ENCODE measurements at regions not wholly inside any gene's neighbourhood (a gene's known extent, or its start where the extent isn't known, plus 50 kb on each side); places are given as distances from the start of the nearest gene placed in this dataset.

DNA sequence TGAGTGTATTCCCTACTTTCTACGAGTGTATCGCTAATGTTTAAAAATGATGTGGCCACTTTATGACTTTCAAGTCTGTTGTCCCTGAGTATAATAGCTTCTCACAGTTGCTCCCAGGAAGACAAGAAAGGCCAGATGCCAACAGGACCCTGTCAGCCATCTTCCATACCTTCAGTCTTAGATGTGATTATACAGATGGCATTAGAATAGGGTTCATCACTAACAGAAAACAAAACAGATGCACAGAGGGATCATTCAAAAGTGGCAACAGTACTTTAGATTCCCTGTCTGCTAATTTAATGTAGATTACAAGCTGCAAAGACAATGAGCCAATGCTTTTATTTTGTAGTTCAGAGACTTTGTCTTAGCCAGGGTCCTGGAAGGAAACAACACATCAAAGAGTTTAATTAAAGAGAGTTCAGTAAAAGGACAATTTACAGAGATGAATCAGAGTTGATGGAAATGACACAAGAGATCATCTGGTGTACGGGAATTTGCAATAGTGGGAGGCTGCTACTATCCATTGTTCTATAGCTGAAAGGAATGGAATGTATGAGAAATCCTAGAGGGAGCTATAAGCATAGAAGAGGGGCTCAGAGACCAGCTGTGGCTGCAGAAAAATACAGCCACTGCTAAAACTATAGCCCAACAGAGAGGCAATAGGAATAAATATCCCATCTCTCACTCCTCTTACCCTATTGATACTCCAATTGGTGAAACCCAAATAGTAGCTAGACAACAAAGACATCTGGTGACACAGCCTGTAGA, 393.7 kb upstream of the SMC2 start:
- Mint-ChIP-seq H3K27ac (ENCODE audit: unreplicated experiment) (no peak overlapping the region), H3K27me3 (ENCODE audit: low read depth) (peaks cover 3% of the 10 kb centered on the region), H3K4me3 (ENCODE audit: unreplicated experiment) (no peak overlapping the region), H3K9me3 (ENCODE audit: low read depth) (no peaks in the 10 kb centered on the region), H3K36me3 (ENCODE audit: low read depth) (no peaks in the 10 kb centered on the region), H3K4me1 (ENCODE audit: low read depth) (no peaks in the 10 kb centered on the region)
- TF ChIP-seq, protein P1, sequence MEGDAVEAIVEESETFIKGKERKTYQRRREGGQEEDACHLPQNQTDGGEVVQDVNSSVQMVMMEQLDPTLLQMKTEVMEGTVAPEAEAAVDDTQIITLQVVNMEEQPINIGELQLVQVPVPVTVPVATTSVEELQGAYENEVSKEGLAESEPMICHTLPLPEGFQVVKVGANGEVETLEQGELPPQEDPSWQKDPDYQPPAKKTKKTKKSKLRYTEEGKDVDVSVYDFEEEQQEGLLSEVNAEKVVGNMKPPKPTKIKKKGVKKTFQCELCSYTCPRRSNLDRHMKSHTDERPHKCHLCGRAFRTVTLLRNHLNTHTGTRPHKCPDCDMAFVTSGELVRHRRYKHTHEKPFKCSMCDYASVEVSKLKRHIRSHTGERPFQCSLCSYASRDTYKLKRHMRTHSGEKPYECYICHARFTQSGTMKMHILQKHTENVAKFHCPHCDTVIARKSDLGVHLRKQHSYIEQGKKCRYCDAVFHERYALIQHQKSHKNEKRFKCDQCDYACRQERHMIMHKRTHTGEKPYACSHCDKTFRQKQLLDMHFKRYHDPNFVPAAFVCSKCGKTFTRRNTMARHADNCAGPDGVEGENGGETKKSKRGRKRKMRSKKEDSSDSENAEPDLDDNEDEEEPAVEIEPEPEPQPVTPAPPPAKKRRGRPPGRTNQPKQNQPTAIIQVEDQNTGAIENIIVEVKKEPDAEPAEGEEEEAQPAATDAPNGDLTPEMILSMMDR (IDR thresholded peaks at IDR 0.05), result no peak
- no peak for DNase-seq (ENCODE audit: low spot score)

DNA sequence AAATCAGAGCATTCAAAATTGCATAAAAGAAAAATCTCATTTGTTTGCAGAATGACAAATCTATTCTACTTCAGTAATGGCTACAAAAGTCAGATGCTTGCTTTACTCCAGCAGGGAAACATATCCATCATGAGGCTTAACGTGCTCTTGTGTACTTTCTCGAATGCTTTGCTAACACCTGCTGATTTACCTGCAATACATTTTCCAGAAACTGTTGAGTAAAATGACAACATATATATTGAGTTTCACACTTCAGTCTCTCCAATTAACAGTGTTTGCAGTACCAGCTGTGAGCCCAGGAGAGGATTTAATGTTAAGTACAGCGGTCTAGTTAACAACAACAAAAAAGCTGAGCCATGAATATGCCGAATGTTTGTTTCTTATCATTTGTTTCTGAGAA, 391.5 kb upstream of the SMC2 start:
- H3K27me3 Mint-ChIP-seq (ENCODE audit: low read depth), result peaks cover 3% of the 10 kb centered on the region

DNA sequence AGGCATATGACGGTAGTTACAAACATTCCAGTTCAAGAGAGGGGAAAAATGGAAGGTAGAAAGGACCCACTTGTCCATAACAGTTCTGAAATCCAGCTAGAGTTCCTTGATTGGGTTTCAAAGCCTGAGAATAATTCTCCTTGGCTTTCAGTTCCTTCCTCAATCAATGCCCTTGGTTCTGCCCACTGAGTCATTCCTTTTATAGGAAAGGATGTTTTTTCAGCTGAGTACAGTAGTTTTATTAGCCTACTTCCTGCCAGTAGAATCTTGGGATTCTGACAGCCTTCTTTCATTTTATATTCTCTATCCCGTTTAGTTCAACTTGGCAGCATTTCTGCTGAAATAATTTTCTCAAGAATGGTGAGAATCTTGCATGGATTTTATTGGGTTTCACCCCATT, 386.9 kb upstream of the SMC2 start:
- TF ChIP-seq, protein P1 (IDR thresholded peaks at IDR 0.05), result no peak
- H3K9me3 Mint-ChIP-seq (ENCODE audit: low read depth), result peaks cover 16% of the 10 kb centered on the region
- no peaks in the 10 kb centered on the region for H3K4me1 Mint-ChIP-seq (ENCODE audit: low read depth)
- H3K4me3 Mint-ChIP-seq (ENCODE audit: unreplicated experiment), result no peak overlapping the region
- H3K27ac Mint-ChIP-seq (ENCODE audit: unreplicated experiment), result no peak overlapping the region
- H3K36me3 Mint-ChIP-seq (ENCODE audit: low read depth), result no peaks in the 10 kb centered on the region
- no peak for DNase-seq (ENCODE audit: low spot score)
- H3K27me3 Mint-ChIP-seq (ENCODE audit: low read depth), result no peaks in the 10 kb centered on the region

More for the DNA sequence above, 391.5 kb upstream of the SMC2 start:
- peaks cover 3% of the 10 kb centered on the region for H3K9me3 Mint-ChIP-seq (ENCODE audit: low read depth)
- H3K27ac Mint-ChIP-seq (ENCODE audit: unreplicated experiment), result no peak overlapping the region
- TF ChIP-seq, protein P1 (IDR thresholded peaks at IDR 0.05), result no peak
- no peaks in the 10 kb centered on the region for H3K4me1 Mint-ChIP-seq (ENCODE audit: low read depth)
- no peak overlapping the region for H3K4me3 Mint-ChIP-seq (ENCODE audit: unreplicated experiment)
- no peaks in the 10 kb centered on the region for H3K36me3 Mint-ChIP-seq (ENCODE audit: low read depth)
- DNase-seq (ENCODE audit: low spot score), result no peak

DNA sequence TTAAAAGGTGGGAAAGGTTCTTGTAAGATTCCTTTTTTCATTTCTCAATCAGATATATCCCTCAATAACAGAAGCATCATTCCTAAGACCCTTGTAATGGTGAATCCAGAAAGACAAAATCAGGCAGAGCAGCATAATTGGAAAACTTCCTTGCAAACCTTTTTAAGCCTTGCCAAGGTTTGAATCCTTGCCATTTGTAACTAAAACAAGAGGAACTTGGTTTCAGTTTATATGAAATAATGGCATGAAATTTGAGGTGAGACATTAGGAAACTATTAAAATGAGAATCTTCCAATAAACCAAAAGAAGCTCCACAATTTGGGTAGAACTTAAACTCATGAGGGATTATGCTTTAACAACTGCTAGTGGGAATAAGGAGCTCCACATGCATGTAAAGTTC, 384.7 kb upstream of the SMC2 start:
- DNase-seq (ENCODE audit: low spot score), result no peak
- H3K27me3 Mint-ChIP-seq (ENCODE audit: low read depth), result no peaks in the 10 kb centered on the region
- no peak overlapping the region for H3K4me3 Mint-ChIP-seq (ENCODE audit: unreplicated experiment)
- TF ChIP-seq, protein P1 (IDR thresholded peaks at IDR 0.05), result no peak
- no peaks in the 10 kb centered on the region for H3K4me1 Mint-ChIP-seq (ENCODE audit: low read depth)
- no peak overlapping the region for H3K27ac Mint-ChIP-seq (ENCODE audit: unreplicated experiment)
- H3K36me3 Mint-ChIP-seq (ENCODE audit: low read depth), result no peaks in the 10 kb centered on the region
- H3K9me3 Mint-ChIP-seq (ENCODE audit: low read depth), result peaks cover 23% of the 10 kb centered on the region

DNA sequence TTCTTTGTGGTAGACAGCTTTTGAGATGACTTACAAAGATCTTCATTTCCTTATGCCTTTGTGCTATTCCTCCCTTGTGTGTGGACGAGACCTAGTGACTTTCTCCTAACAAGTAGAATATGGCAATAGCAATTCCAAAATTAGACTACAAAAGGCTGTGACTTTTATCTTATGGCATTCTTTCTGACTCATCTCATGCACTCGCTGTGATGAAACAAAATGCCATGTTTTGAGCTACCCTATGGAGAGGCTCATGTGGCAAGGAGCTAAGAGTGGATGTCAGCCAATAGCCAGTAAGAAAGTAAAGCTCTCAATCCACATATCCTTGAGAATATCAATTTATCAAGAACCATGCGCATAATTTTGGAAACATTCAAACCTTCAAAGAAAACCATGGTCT, 380.5 kb upstream of the SMC2 start:
- Mint-ChIP-seq H3K9me3 (ENCODE audit: low read depth) (peaks cover 22% of the 10 kb centered on the region), H3K4me3 (ENCODE audit: unreplicated experiment) (no peak overlapping the region), H3K27ac (ENCODE audit: unreplicated experiment) (no peak overlapping the region), H3K27me3 (ENCODE audit: low read depth) (no peaks in the 10 kb centered on the region), H3K4me1 (ENCODE audit: low read depth) (no peaks in the 10 kb centered on the region), H3K36me3 (ENCODE audit: low read depth) (no peaks in the 10 kb centered on the region)
- no peak for DNase-seq (ENCODE audit: low spot score)
- TF ChIP-seq, protein P1 (IDR thresholded peaks at IDR 0.05), result no peak
